ENCODE measurements at regions not wholly inside any gene's neighbourhood (a gene's known extent, or its start where the extent isn't known, plus 50 kb on each side); places are given as distances from the start of the nearest gene placed in this dataset.

GRCh38 chr5:57601996-57602395, 119.4 kb upstream of the ACTBL2 start:
- H3K4me1 Mint-ChIP-seq: no peaks in the 10 kb centered on the region

GRCh38 chr5:57600321-57600720, 117.7 kb upstream of the ACTBL2 start:
- no peaks in the 10 kb centered on the region for H3K36me3 Mint-ChIP-seq
- no peak for ATAC-seq
- H3K27me3 Mint-ChIP-seq: no peaks in the 10 kb centered on the region

More at GRCh38 chr5:57601996-57602395, 119.4 kb upstream of the ACTBL2 start:
- Mint-ChIP-seq H3K27ac (no peak overlapping the region), H3K9me3 (no peaks in the 10 kb centered on the region), H3K27me3 (no peaks in the 10 kb centered on the region), H3K36me3 (no peaks in the 10 kb centered on the region), H3K4me3 (no peak overlapping the region)
- no peak for ATAC-seq

GRCh38 chr5:57598756-57599155, 116.1 kb upstream of the ACTBL2 start:
- ATAC-seq: no peak
- Mint-ChIP-seq H3K27ac (no peak overlapping the region), H3K9me3 (no peaks in the 10 kb centered on the region), H3K36me3 (no peaks in the 10 kb centered on the region), H3K4me1 (no peaks in the 10 kb centered on the region), H3K27me3 (no peaks in the 10 kb centered on the region), H3K4me3 (no peak overlapping the region)

More at GRCh38 chr5:57600321-57600720, 117.7 kb upstream of the ACTBL2 start:
- Mint-ChIP-seq H3K27ac (no peak overlapping the region), H3K4me1 (no peaks in the 10 kb centered on the region), H3K4me3 (no peak overlapping the region), H3K9me3 (no peaks in the 10 kb centered on the region)

- Mint-ChIP-seq H3K27me3 (no peaks in the 10 kb centered on the region), H3K27ac (no peak overlapping the region), H3K4me1 (no peaks in the 10 kb centered on the region), H3K9me3 (no peaks in the 10 kb centered on the region), H3K36me3 (no peaks in the 10 kb centered on the region), H3K4me3 (no peak overlapping the region)
- no peak for ATAC-seq
Observed at GRCh38 chr5:57598097-57598496, 115.5 kb upstream of the ACTBL2 start.

GRCh38 chr5:57595523-57595991, 112.9 kb upstream of the ACTBL2 start:
- no peaks in the 10 kb centered on the region for H3K4me1 Mint-ChIP-seq
- H3K4me3 Mint-ChIP-seq: no peak overlapping the region
- ATAC-seq: no peak
- no peaks in the 10 kb centered on the region for H3K9me3 Mint-ChIP-seq
- H3K36me3 Mint-ChIP-seq: no peaks in the 10 kb centered on the region
- H3K27me3 Mint-ChIP-seq: no peaks in the 10 kb centered on the region
- H3K27ac Mint-ChIP-seq: no peak overlapping the region

GRCh38 chr5:57594436-57594835, 111.8 kb upstream of the ACTBL2 start:
- Mint-ChIP-seq H3K4me3 (no peak overlapping the region), H3K36me3 (no peaks in the 10 kb centered on the region), H3K27me3 (no peaks in the 10 kb centered on the region), H3K4me1 (no peaks in the 10 kb centered on the region), H3K9me3 (no peaks in the 10 kb centered on the region), H3K27ac (no peak overlapping the region)
- no peak for ATAC-seq

- Mint-ChIP-seq H3K27me3 (no peaks in the 10 kb centered on the region), H3K4me1 (no peaks in the 10 kb centered on the region), H3K4me3 (no peak overlapping the region), H3K36me3 (no peaks in the 10 kb centered on the region), H3K27ac (no peak overlapping the region), H3K9me3 (no peaks in the 10 kb centered on the region)
- ATAC-seq: no peak
Observed at GRCh38 chr5:57592236-57592635, 109.6 kb upstream of the ACTBL2 start.

- ATAC-seq: no peak
Observed at GRCh38 chr5:57586649-57587048, 104.0 kb upstream of the ACTBL2 start.

GRCh38 chr5:57582578-57583070, 100.0 kb upstream of the ACTBL2 start:
- no peak for ATAC-seq
- Mint-ChIP-seq H3K9me3 (peaks cover 15% of the 10 kb centered on the region), H3K4me1 (no peaks in the 10 kb centered on the region), H3K4me3 (no peak overlapping the region), H3K36me3 (no peaks in the 10 kb centered on the region), H3K27ac (no peak overlapping the region), H3K27me3 (no peaks in the 10 kb centered on the region)

More at GRCh38 chr5:57586649-57587048, 104.0 kb upstream of the ACTBL2 start:
- H3K27ac Mint-ChIP-seq: no peak overlapping the region
- H3K36me3 Mint-ChIP-seq: no peaks in the 10 kb centered on the region
- no peaks in the 10 kb centered on the region for H3K4me1 Mint-ChIP-seq
- no peaks in the 10 kb centered on the region for H3K27me3 Mint-ChIP-seq
- H3K9me3 Mint-ChIP-seq: peaks cover 6% of the 10 kb centered on the region
- no peak overlapping the region for H3K4me3 Mint-ChIP-seq

GRCh38 chr5:57581772-57582171, 99.2 kb upstream of the ACTBL2 start:
- ATAC-seq: no peak
- Mint-ChIP-seq H3K4me1 (no peaks in the 10 kb centered on the region), H3K9me3 (peaks cover 15% of the 10 kb centered on the region), H3K4me3 (no peak overlapping the region), H3K36me3 (no peaks in the 10 kb centered on the region), H3K27me3 (no peaks in the 10 kb centered on the region), H3K27ac (no peak overlapping the region)

- H3K9me3 Mint-ChIP-seq: peaks cover 15% of the 10 kb centered on the region
- no peaks in the 10 kb centered on the region for H3K36me3 Mint-ChIP-seq
- no peak for ATAC-seq
- H3K27me3 Mint-ChIP-seq: no peaks in the 10 kb centered on the region
- H3K27ac Mint-ChIP-seq: no peak overlapping the region
- peaks cover under 1% of the 10 kb centered on the region for H3K4me1 Mint-ChIP-seq
- H3K4me3 Mint-ChIP-seq: no peak overlapping the region
Observed at GRCh38 chr5:57581222-57581621, 98.6 kb upstream of the ACTBL2 start.

- H3K27ac Mint-ChIP-seq: no peak overlapping the region
- H3K9me3 Mint-ChIP-seq: peaks cover 9% of the 10 kb centered on the region
- peaks cover 5% of the 10 kb centered on the region for H3K4me1 Mint-ChIP-seq
- no peaks in the 10 kb centered on the region for H3K36me3 Mint-ChIP-seq
- H3K4me3 Mint-ChIP-seq: no peak overlapping the region
- ATAC-seq: peak; percentile 69
- H3K27me3 Mint-ChIP-seq: no peaks in the 10 kb centered on the region
Observed at GRCh38 chr5:57577432-57578175, 95.0 kb upstream of the ACTBL2 start.

GRCh38 chr5:57576317-57576716, 93.7 kb upstream of the ACTBL2 start:
- peaks cover 2% of the 10 kb centered on the region for H3K27me3 Mint-ChIP-seq
- no peak for ATAC-seq
- H3K4me1 Mint-ChIP-seq: peaks cover 5% of the 10 kb centered on the region
- H3K27ac Mint-ChIP-seq: no peak overlapping the region
- H3K4me3 Mint-ChIP-seq: no peak overlapping the region
- no peaks in the 10 kb centered on the region for H3K36me3 Mint-ChIP-seq
- H3K9me3 Mint-ChIP-seq: peaks cover 9% of the 10 kb centered on the region

- Mint-ChIP-seq H3K9me3 (peaks cover 7% of the 10 kb centered on the region), H3K36me3 (no peaks in the 10 kb centered on the region), H3K4me1 (peaks cover 5% of the 10 kb centered on the region), H3K27me3 (peaks cover 7% of the 10 kb centered on the region), H3K27ac (no peak overlapping the region), H3K4me3 (no peak overlapping the region)
- ATAC-seq: no peak
Observed at GRCh38 chr5:57575839-57576238, 93.2 kb upstream of the ACTBL2 start.

- H3K27ac Mint-ChIP-seq: no peak overlapping the region
- no peaks in the 10 kb centered on the region for H3K36me3 Mint-ChIP-seq
- H3K4me1 Mint-ChIP-seq: peaks cover 5% of the 10 kb centered on the region
- no peaks in the 10 kb centered on the region for H3K9me3 Mint-ChIP-seq
- ATAC-seq: no peak
- peaks cover 9% of the 10 kb centered on the region for H3K27me3 Mint-ChIP-seq
- no peak overlapping the region for H3K4me3 Mint-ChIP-seq
Observed at GRCh38 chr5:57572461-57572860, 89.8 kb upstream of the ACTBL2 start.

- Mint-ChIP-seq H3K27me3 (peaks cover 23% of the 10 kb centered on the region), H3K27ac (no peak overlapping the region), H3K36me3 (no peaks in the 10 kb centered on the region), H3K9me3 (no peaks in the 10 kb centered on the region), H3K4me3 (no peak overlapping the region), H3K4me1 (peaks cover 7% of the 10 kb centered on the region)
- no peak for ATAC-seq
Observed at GRCh38 chr5:57569601-57570000, 87.0 kb upstream of the ACTBL2 start.
